Erythroblast (primary cell): ENCODE measurements at regions not wholly inside any gene's neighbourhood (a gene's known extent, or its start where the extent isn't known, plus 50 kb on each side); places are given as distances from the start of the nearest gene placed in this dataset.

Source experiments
- GATA1 ChIP-seq: IDR thresholded peaks from 2 replicates; pipeline ENCODE4 v1.6.1; 2011; ENCODE audit warnings: low read depth, mild to moderate bottlenecking, control low read depth, low read length, moderate library complexity
- POLR2A ChIP-seq: IDR thresholded peaks from 2 replicates; pipeline ENCODE4 v1.6.1; 2011; ENCODE audit warnings: mild to moderate bottlenecking, low read length

GRCh38 chr3:35966629-35967464 is 327.5 kb downstream of the ARPP21 start:
- TF ChIP-seq POLR2A (no peak), GATA1 (no peak)
